HCT116 (cell line): ENCODE measurements at regions not wholly inside any gene's neighbourhood (a gene's known extent, or its start where the extent isn't known, plus 50 kb on each side); places are given as distances from the start of the nearest gene placed in this dataset.

Experiments
- ATAC-seq: fragments of 200-7000 bp; cut with Tn5 transposase; 2 replicates; pipeline ENCODE4 v1.9.1; 2020; ENCODE audit warnings: mild to moderate bottlenecking, moderate library complexity
- BruUV-seq: library from RNA; stranded (reverse); fragments of 400-500 nt; replicated peaks from 2 replicates; lab custom pipeline; 2021; lab: Mats Ljungman, UMichigan
- CTCF ChIA-PET: fragments of 300-600 bp; sonication (Branson Sonifier 250); formaldehyde crosslinking; loops from one replicate; lab custom pipeline; 2021; ENCODE audit warnings: antibody characterized with exemption; lab: Charles Lee
- POLR2A ChIA-PET: fragments of 300-600, 350-600 bp; sonication (Branson Sonifier 250); formaldehyde crosslinking; loops from one replicate; lab custom pipeline; 2021; ENCODE audit warnings: antibody characterized with exemption; lab: Charles Lee
- RAD21 ChIA-PET, 2 experiments: fragments of 300-600 bp; sonication (Branson Sonifier 250); formaldehyde crosslinking; loops; one replicate each; lab custom pipeline; 2023; ENCODE audit warnings: low total read pairs in 2 of 2; ENCODE audit not compliant: uncharacterized antibody in 2 of 2, unreplicated experiment in 2 of 2, low non-redundant PET in 1 of 2; lab: Charles Lee
- DNase-seq: peaks from one replicate; pipeline ENCODE4 v3.0.0-alpha.2; 2010; ENCODE audit warnings: low read depth, low spot score
- H2AFZ ChIP-seq: fragments of 200-600 bp; shearing (Covaris generic), sonication (generic); 2 replicates; pipeline ENCODE4 v1.6.1; 2017; ENCODE audit warnings: low read depth, mixed run types, mixed read lengths, antibody characterized with exemption, low read length; ENCODE audit not compliant: poor library complexity, severe bottlenecking
- H3K27ac ChIP-seq: 2 replicates; pipeline ENCODE4 v1.5.1; 2012; ENCODE audit warnings: low read depth, low read length
- H3K27me3 ChIP-seq: fragments of 200-600 bp; sonication (generic); 2 replicates; pipeline ENCODE4 v1.6.1; 2016; ENCODE audit warnings: mixed run types, low read length, mixed read lengths; ENCODE audit not compliant: insufficient read depth
- H3K36me3 ChIP-seq, 2 experiments: fragments of 200-500 bp in 1 of 2; fragments of 200-600 bp in 1 of 2; sonication (Bioruptor generic) in 1 of 2; sonication (generic) in 1 of 2; 2 replicates each; pipeline versions ENCODE4 v1.5.1 to v1.6.1; 2014 to 2016; ENCODE audit warnings: low read length in 2 of 2, inconsistent platforms in 1 of 2, mixed read lengths in 1 of 2, mixed run types in 1 of 2; ENCODE audit not compliant: insufficient read depth in 2 of 2, control insufficient read depth in 1 of 2
- H3K4me1 ChIP-seq, 2 experiments: fragments of 200-600 bp in 1 of 2; sonication (generic) in 1 of 2; 2 replicates each; pipeline versions ENCODE4 v1.5.1 to v1.6.1; 2012 to 2017; ENCODE audit warnings: low read length in 2 of 2, inconsistent platforms in 1 of 2, mild to moderate bottlenecking in 1 of 2, mixed read lengths in 1 of 2, mixed run types in 1 of 2, moderate library complexity in 1 of 2; ENCODE audit not compliant: insufficient read depth in 2 of 2, control insufficient read depth in 1 of 2
- H3K4me2 ChIP-seq: fragments of 200-600 bp; sonication (generic); 2 replicates; pipeline ENCODE4 v1.6.1; 2017; ENCODE audit warnings: mixed run types, low read length, mixed read lengths
- H3K4me3 ChIP-seq, 2 experiments: fragments of 200-600 bp in 1 of 2; sonication (generic) in 1 of 2; replicated peaks in 1 of 2; 2 replicates each; pipeline ENCODE4 v1.5.1; 2011 to 2016; ENCODE audit warnings: low read length in 2 of 2, control low read depth in 1 of 2, low read depth in 1 of 2, mild to moderate bottlenecking in 1 of 2, mixed read lengths in 1 of 2, mixed run types in 1 of 2
- H3K79me2 ChIP-seq: fragments of 200-600 bp; sonication (generic); 2 replicates; pipeline ENCODE4 v1.6.1; 2017; ENCODE audit warnings: mild to moderate bottlenecking, mixed run types, low read length, moderate library complexity, mixed read lengths; ENCODE audit not compliant: insufficient read depth
- H3K9ac ChIP-seq: fragments of 200-600 bp; sonication (generic); 2 replicates; pipeline ENCODE4 v1.6.1; 2016; ENCODE audit warnings: low read length, mixed read lengths
- H3K9me2 ChIP-seq: fragments of 200-600 bp; sonication (generic), shearing (Covaris generic); 2 replicates; pipeline ENCODE4 v1.6.1; 2017; ENCODE audit warnings: mixed run types, mild to moderate bottlenecking, moderate library complexity; ENCODE audit not compliant: insufficient read depth
- H3K9me3 ChIP-seq, 2 experiments: fragments of 200-500 bp in 1 of 2; fragments of 200-600 bp in 1 of 2; sonication (Bioruptor generic) in 1 of 2; sonication (generic) in 1 of 2; 2 replicates each; pipeline ENCODE4 v1.6.1; 2014 to 2017; ENCODE audit warnings: low read length in 2 of 2, mixed read lengths in 2 of 2, inconsistent platforms in 1 of 2, low read depth in 1 of 2, mild to moderate bottlenecking in 1 of 2, mixed run types in 1 of 2, moderate library complexity in 1 of 2; ENCODE audit not compliant: control insufficient read depth in 1 of 2, insufficient read depth in 1 of 2
- H4K20me1 ChIP-seq: fragments of 200-600 bp; sonication (generic), shearing (Covaris generic); 2 replicates; pipeline ENCODE4 v1.6.1; 2017; ENCODE audit warnings: mixed run types, mild to moderate bottlenecking, moderate library complexity; ENCODE audit not compliant: insufficient read depth
- ATF3 ChIP-seq: IDR thresholded peaks from 2 replicates; pipeline ENCODE4 v1.6.1; 2012
- CBX3 ChIP-seq: IDR thresholded peaks from 2 replicates; pipeline ENCODE4 v1.6.1; 2012; ENCODE audit warnings: low read depth
- CTCF ChIP-seq, 3 experiments: fragments of 200-600 bp in 1 of 3; sonication (generic) in 1 of 3; IDR thresholded peaks in 2 of 3; conservative IDR thresholded peaks in 1 of 3; 2 replicates each; pipeline ENCODE4 v1.5.1; 2012 to 2017; ENCODE audit warnings: low read depth in 2 of 3, low read length in 2 of 3, antibody characterized with exemption in 1 of 3, borderline replicate concordance in 1 of 3, control low read depth in 1 of 3, mild to moderate bottlenecking in 1 of 3, mixed read lengths in 1 of 3, mixed run types in 1 of 3, moderate library complexity in 1 of 3; ENCODE audit not compliant: insufficient read depth in 1 of 3
- EZH2 ChIP-seq: fragments of 200-600 bp; sonication (generic); IDR thresholded peaks from 2 replicates; pipeline ENCODE4 v1.6.1; 2017; ENCODE audit warnings: antibody characterized with exemption, mixed run types
- EZH2phosphoT487 ChIP-seq: fragments of 200-600 bp; IDR thresholded peaks from 2 replicates; pipeline ENCODE4 v1.6.1; 2018; ENCODE audit warnings: antibody characterized with exemption, borderline replicate concordance
- FOSL1 ChIP-seq: IDR thresholded peaks from 2 replicates; pipeline ENCODE4 v1.6.1; 2012; ENCODE audit warnings: low read depth
- JUND ChIP-seq: IDR thresholded peaks from 2 replicates; pipeline ENCODE4 v1.6.1; 2012
- POLR2A ChIP-seq: IDR thresholded peaks from 2 replicates; pipeline ENCODE4 v1.7.0; 2011; ENCODE audit warnings: borderline replicate concordance; ENCODE audit not compliant: insufficient read depth, insufficient read length; ENCODE audit errors: extremely low read depth
- POLR2AphosphoS5 ChIP-seq: IDR thresholded peaks from 2 replicates; pipeline ENCODE4 v1.6.1; 2011; ENCODE audit warnings: mild to moderate bottlenecking, low read depth, low read length, moderate library complexity
- RAD21 ChIP-seq: IDR thresholded peaks from 2 replicates; pipeline ENCODE4 v1.6.1; 2012; ENCODE audit warnings: low read depth, mild to moderate bottlenecking
- REST ChIP-seq: IDR thresholded peaks from 2 replicates; pipeline ENCODE4 v1.6.1; 2012; ENCODE audit warnings: low read depth
- SRF ChIP-seq: IDR thresholded peaks from 2 replicates; pipeline ENCODE4 v1.6.1; 2012; ENCODE audit warnings: low read depth
- TCF7L2 ChIP-seq: IDR thresholded peaks from 2 replicates; pipeline ENCODE4 v1.7.0; 2011; ENCODE audit warnings: borderline replicate concordance, inconsistent platforms; ENCODE audit not compliant: insufficient read depth, insufficient read length; ENCODE audit errors: extremely low read depth
- ZFX ChIP-seq: fragments of 450-650 bp; IDR thresholded peaks from 2 replicates; pipeline ENCODE4 v1.6.1; 2017
- intact Hi-C: fragments of 100-400 bp; cut with micrococcal nuclease; formaldehyde crosslinking; loops from 2 replicates; pipeline ENCODE4 v1.10.0; 2022

GRCh38 chr16:9500872-9501271, 409.4 kb downstream of the HAPSTR1 start:
- Histone ChIP-seq H3K9me2 (no peaks in the 10 kb centered on the region), H4K20me1 (no peaks in the 10 kb centered on the region), H3K36me3 (no peaks in the 10 kb centered on the region), H3K27ac (no peak overlapping the region), H2AFZ (no peak overlapping the region), H3K79me2 (no peaks in the 10 kb centered on the region), H3K9ac (no peak overlapping the region), H3K27me3 (0 out of 2 replicates have a peak, but pooled peaks cover 5% of the 10 kb centered on the region), H3K9me3 (no peaks in the 10 kb centered on the region), H3K4me2 (no peak overlapping the region), H3K4me3 (no peak overlapping the region), H3K4me1 (no peaks in the 10 kb centered on the region)
- no peak for ATAC-seq
- intact Hi-C loops = no loop called here
- no peak for TF ChIP-seq POLR2AphosphoS5
- no peak for TF ChIP-seq SRF
- TF ChIP-seq EZH2 = no peak
- no peak for TF ChIP-seq FOSL1
- TF ChIP-seq CBX3 = no peak
- no peak for TF ChIP-seq JUND
- no peak for TF ChIP-seq TCF7L2
- TF ChIP-seq ATF3 = no peak
- no peak for TF ChIP-seq RAD21
- no peak for TF ChIP-seq REST
- TF ChIP-seq POLR2A = no peak
- TF ChIP-seq EZH2phosphoT487 = no peak
- TF ChIP-seq ZFX = no peak
- TF ChIP-seq CTCF (IDR thresholded peaks at IDR 0.05 in 2 of 3, conservative IDR thresholded peaks at IDR 0.05 in 1 of 3; ENCODE audit: borderline replicate concordance in 1 of 3, insufficient read depth in 1 of 3, low read depth in 2 of 3, low read length in 2 of 3) = no peak
- ChIA-PET RAD21 (no interaction called here), CTCF (no interaction called here), POLR2A (no interaction called here)
- DNase-seq = no peak
- BruUV-seq = no TSS peak
